PC-9 (cell line): ENCODE measurements at regions not wholly inside any gene's neighbourhood (a gene's known extent, or its start where the extent isn't known, plus 50 kb on each side); places are given as distances from the start of the nearest gene placed in this dataset.

Experiments used
- EZH2 ChIP-seq: fragments of 200-600 bp; sonication (generic); IDR thresholded peaks from 2 replicates; pipeline ENCODE4 v1.8.0; 2017; ENCODE audit warnings: antibody characterized with exemption, low read depth
- TF ChIP-seq, protein P1 (sequence below): fragments of 200-600 bp; sonication (generic); conservative IDR thresholded peaks from 2 replicates; pipeline ENCODE4 v1.6.1; 2017; ENCODE audit warnings: mixed run types, antibody characterized with exemption, mild to moderate bottlenecking, moderate library complexity

DNA sequence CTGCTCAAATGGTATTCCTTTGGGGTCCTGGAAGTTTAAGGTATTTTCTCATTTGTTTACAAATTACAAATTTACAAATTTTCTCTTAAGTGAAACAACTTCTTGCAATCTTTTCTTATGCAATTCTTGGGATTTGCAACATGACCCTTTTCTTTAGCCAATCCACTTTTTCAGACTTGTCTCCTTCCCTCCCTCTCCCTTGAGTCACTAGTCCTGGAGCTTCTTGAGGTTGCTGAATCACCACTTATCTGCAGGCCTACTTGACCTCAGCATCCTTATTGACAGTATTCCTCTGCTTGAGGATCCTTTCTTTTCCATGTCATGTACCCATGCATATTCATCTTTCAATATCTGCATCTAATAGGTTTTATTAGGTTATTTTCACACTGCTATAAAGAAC lies 302.8 kb upstream of the ADAMTS5 start:
- TF ChIP-seq, protein P1, sequence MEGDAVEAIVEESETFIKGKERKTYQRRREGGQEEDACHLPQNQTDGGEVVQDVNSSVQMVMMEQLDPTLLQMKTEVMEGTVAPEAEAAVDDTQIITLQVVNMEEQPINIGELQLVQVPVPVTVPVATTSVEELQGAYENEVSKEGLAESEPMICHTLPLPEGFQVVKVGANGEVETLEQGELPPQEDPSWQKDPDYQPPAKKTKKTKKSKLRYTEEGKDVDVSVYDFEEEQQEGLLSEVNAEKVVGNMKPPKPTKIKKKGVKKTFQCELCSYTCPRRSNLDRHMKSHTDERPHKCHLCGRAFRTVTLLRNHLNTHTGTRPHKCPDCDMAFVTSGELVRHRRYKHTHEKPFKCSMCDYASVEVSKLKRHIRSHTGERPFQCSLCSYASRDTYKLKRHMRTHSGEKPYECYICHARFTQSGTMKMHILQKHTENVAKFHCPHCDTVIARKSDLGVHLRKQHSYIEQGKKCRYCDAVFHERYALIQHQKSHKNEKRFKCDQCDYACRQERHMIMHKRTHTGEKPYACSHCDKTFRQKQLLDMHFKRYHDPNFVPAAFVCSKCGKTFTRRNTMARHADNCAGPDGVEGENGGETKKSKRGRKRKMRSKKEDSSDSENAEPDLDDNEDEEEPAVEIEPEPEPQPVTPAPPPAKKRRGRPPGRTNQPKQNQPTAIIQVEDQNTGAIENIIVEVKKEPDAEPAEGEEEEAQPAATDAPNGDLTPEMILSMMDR = no peak
- no peak for TF ChIP-seq EZH2
